ENCODE measurements at regions not wholly inside any gene's neighbourhood (a gene's known extent, or its start where the extent isn't known, plus 50 kb on each side); places are given as distances from the start of the nearest gene placed in this dataset.

DNA sequence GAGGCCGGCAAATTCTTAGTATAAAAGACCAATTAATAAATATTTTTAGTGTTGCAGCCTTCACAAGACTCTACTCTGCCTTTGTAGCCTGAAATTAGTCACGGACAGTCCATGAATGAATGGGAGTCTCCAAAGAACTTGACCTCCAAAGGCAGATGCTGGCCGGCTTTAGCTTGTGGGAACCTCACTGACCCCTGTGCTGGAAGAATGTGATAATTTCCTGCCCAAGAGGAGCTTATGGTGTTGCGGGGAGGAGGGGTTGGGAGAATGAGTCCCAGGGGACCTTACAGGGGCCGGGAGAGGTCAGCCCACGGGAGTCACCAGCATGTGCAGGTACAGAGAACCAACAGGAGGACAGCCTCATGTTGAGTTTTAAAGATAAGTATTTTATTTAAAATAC, 143.1 kb downstream of the IRX2 start:
- TF ChIP-seq, protein P1, sequence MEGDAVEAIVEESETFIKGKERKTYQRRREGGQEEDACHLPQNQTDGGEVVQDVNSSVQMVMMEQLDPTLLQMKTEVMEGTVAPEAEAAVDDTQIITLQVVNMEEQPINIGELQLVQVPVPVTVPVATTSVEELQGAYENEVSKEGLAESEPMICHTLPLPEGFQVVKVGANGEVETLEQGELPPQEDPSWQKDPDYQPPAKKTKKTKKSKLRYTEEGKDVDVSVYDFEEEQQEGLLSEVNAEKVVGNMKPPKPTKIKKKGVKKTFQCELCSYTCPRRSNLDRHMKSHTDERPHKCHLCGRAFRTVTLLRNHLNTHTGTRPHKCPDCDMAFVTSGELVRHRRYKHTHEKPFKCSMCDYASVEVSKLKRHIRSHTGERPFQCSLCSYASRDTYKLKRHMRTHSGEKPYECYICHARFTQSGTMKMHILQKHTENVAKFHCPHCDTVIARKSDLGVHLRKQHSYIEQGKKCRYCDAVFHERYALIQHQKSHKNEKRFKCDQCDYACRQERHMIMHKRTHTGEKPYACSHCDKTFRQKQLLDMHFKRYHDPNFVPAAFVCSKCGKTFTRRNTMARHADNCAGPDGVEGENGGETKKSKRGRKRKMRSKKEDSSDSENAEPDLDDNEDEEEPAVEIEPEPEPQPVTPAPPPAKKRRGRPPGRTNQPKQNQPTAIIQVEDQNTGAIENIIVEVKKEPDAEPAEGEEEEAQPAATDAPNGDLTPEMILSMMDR (conservative IDR thresholded peaks at IDR 0.05; ENCODE audit: low read length): no peak
- no peak for TF ChIP-seq EZH2phosphoT487 (IDR thresholded peaks at IDR 0.05; ENCODE audit: borderline replicate concordance)

Measured in Loucy (cell line).